IMR-90 (cell line): ENCODE measurements at regions not wholly inside any gene's neighbourhood (a gene's known extent, or its start where the extent isn't known, plus 50 kb on each side); places are given as distances from the start of the nearest gene placed in this dataset.

Source experiments
- ATAC-seq: fragments of 200-7000 bp; cut with Tn5 transposase; 2 replicates; pipeline ENCODE4 v1.9.1; 2020; ENCODE audit warnings: low read depth, mild to moderate bottlenecking, moderate library complexity
- BruUV-seq: library from RNA; stranded (reverse); fragments of 400-500 nt; replicated peaks from 2 replicates; lab custom pipeline; 2021; lab: Mats Ljungman, UMichigan
- CTCF ChIA-PET: fragments of 300-600 bp; formaldehyde crosslinking; extraction: SDS; loops from one replicate; lab custom pipeline; 2021; ENCODE audit warnings: antibody characterized with exemption; lab: Yijun Ruan, JAX
- POLR2A ChIA-PET: fragments of 300-600 bp; sonication (Branson Sonifier 250); formaldehyde crosslinking; loops from one replicate; lab custom pipeline; 2022; ENCODE audit warnings: antibody characterized with exemption; ENCODE audit not compliant: unreplicated experiment; lab: Charles Lee
- DNase-seq: peaks from one replicate; pipeline ENCODE4 v3.0.0; 2013
- H2AFZ ChIP-seq: replicated peaks from 2 replicates; pipeline ENCODE3; 2013; ENCODE audit warnings: low read length, mild to moderate bottlenecking; ENCODE audit not compliant: poor library complexity
- H2AK5ac ChIP-seq: 2 replicates; pipeline ENCODE4 v1.6.1; 2013; ENCODE audit warnings: low read depth, low read length, inconsistent platforms
- H2AK9ac ChIP-seq: replicated peaks from 2 replicates; pipeline ENCODE3; 2013; ENCODE audit warnings: mild to moderate bottlenecking, low read depth, low read length, moderate library complexity; ENCODE audit not compliant: poor library complexity
- H2BK120ac ChIP-seq: 2 replicates; pipeline ENCODE4 v1.6.1; 2013; ENCODE audit warnings: low read depth, low read length, inconsistent platforms
- H2BK15ac ChIP-seq: 3 replicates; pipeline ENCODE4 v1.6.1; 2013; ENCODE audit warnings: low read depth, low read length, inconsistent platforms
- H2BK20ac ChIP-seq: 2 replicates; pipeline ENCODE4 v1.6.1; 2013; ENCODE audit warnings: low read depth, mild to moderate bottlenecking, inconsistent platforms, low read length, moderate library complexity
- H2BK5ac ChIP-seq: 2 replicates; pipeline ENCODE4 v1.6.1; 2013; ENCODE audit warnings: mild to moderate bottlenecking, low read depth, low read length, inconsistent platforms; ENCODE audit not compliant: poor library complexity, severe bottlenecking
- H3K14ac ChIP-seq: replicated peaks from 2 replicates; pipeline ENCODE4 v1.6.1; 2013; ENCODE audit warnings: low read depth, low read length, inconsistent platforms
- H3K18ac ChIP-seq: 2 replicates; pipeline ENCODE4 v1.6.1; 2013; ENCODE audit warnings: low read depth, low read length, control low read depth
- H3K23ac ChIP-seq: 2 replicates; pipeline ENCODE4 v1.6.1; 2013; ENCODE audit warnings: low read depth, low read length, inconsistent platforms
- H3K27ac ChIP-seq: 2 replicates; pipeline ENCODE4 v1.5.1; 2013; ENCODE audit warnings: mild to moderate bottlenecking, control low read depth, low read length; ENCODE audit not compliant: insufficient read depth
- H3K27me3 ChIP-seq: 2 replicates; pipeline ENCODE4 v1.6.1; 2013; ENCODE audit warnings: low read length; ENCODE audit not compliant: control insufficient read depth, insufficient read depth
- H3K36me3 ChIP-seq: 2 replicates; pipeline ENCODE4 v1.6.1; 2013; ENCODE audit warnings: low read length, mixed read lengths; ENCODE audit not compliant: control insufficient read depth, insufficient read depth
- H3K4ac ChIP-seq: 2 replicates; pipeline ENCODE4 v1.6.1; 2013; ENCODE audit warnings: low read depth, low read length, inconsistent platforms
- H3K4me1 ChIP-seq: 2 replicates; pipeline ENCODE4 v1.6.1; 2013; ENCODE audit warnings: low read length, mixed read lengths; ENCODE audit not compliant: control insufficient read depth, insufficient read depth
- H3K4me2 ChIP-seq: 2 replicates; pipeline ENCODE4 v1.6.1; 2013; ENCODE audit warnings: low read depth, mild to moderate bottlenecking, control low read depth, low read length, moderate library complexity
- H3K4me3 ChIP-seq: 2 replicates; pipeline ENCODE4 v1.5.1; 2013; ENCODE audit warnings: low read depth, mild to moderate bottlenecking, control low read depth, low read length, moderate library complexity; ENCODE audit not compliant: insufficient read depth
- H3K56ac ChIP-seq: 2 replicates; pipeline ENCODE4 v1.6.1; 2013; ENCODE audit warnings: low read length, inconsistent platforms; ENCODE audit not compliant: insufficient read depth; ENCODE audit errors: extremely low read depth
- H3K79me1 ChIP-seq, 2 experiments: 2 replicates each; pipeline ENCODE4 v1.6.1; 2013; ENCODE audit warnings: low read length in 2 of 2, inconsistent platforms in 1 of 2, low read depth in 1 of 2
- H3K9ac ChIP-seq: 2 replicates; pipeline ENCODE4 v1.6.1; 2013; ENCODE audit warnings: low read depth, low read length, control low read depth
- H3K9me1 ChIP-seq: 2 replicates; pipeline ENCODE4 v1.6.1; 2013; ENCODE audit warnings: low read length, inconsistent platforms; ENCODE audit not compliant: insufficient read depth
- H3K9me3 ChIP-seq: 2 replicates; pipeline ENCODE4 v1.6.1; 2013; ENCODE audit warnings: low read length; ENCODE audit not compliant: control insufficient read depth, insufficient read depth
- H4K20me1 ChIP-seq: 2 replicates; pipeline ENCODE4 v1.6.1; 2013; ENCODE audit warnings: low read length, inconsistent platforms; ENCODE audit not compliant: insufficient read depth
- H4K5ac ChIP-seq: 2 replicates; pipeline ENCODE4 v1.6.1; 2013; ENCODE audit warnings: mild to moderate bottlenecking, low read depth, low read length, control low read depth
- H4K8ac ChIP-seq, 2 experiments: 2 replicates each; pipeline ENCODE4 v1.6.1; 2013; ENCODE audit warnings: low read depth in 2 of 2, low read length in 2 of 2, control low read depth in 1 of 2, inconsistent platforms in 1 of 2
- H4K91ac ChIP-seq: 2 replicates; pipeline ENCODE4 v1.6.1; 2013; ENCODE audit warnings: low read depth, low read length, inconsistent platforms; ENCODE audit not compliant: insufficient read depth
- BHLHE40 ChIP-seq: fragments of 150-350 bp; IDR thresholded peaks from 2 replicates; pipeline ENCODE4 v1.6.1; 2016; ENCODE audit warnings: mild to moderate bottlenecking, low read depth, low read length
- CEBPB ChIP-seq: IDR thresholded peaks from 2 replicates; pipeline ENCODE4 v1.6.1; 2012; ENCODE audit warnings: low read depth, low read length, improper control_type of control experiment
- CHD1 ChIP-seq: IDR thresholded peaks from 2 replicates; pipeline ENCODE4 v1.6.1; 2012; ENCODE audit warnings: low read depth, low read length, improper control_type of control experiment
- FOS ChIP-seq: fragments of 150-350 bp; IDR thresholded peaks from 2 replicates; pipeline ENCODE4 v1.6.1; 2016; ENCODE audit warnings: low read depth, low read length
- MAFK ChIP-seq: IDR thresholded peaks from 2 replicates; pipeline ENCODE4 v1.6.1; 2012; ENCODE audit warnings: low read depth, low read length, improper control_type of control experiment
- MAZ ChIP-seq: IDR thresholded peaks from 2 replicates; pipeline ENCODE4 v1.6.1; 2012; ENCODE audit warnings: low read depth, mild to moderate bottlenecking, low read length, improper control_type of control experiment, moderate library complexity, borderline replicate concordance
- MXI1 ChIP-seq: IDR thresholded peaks from 2 replicates; pipeline ENCODE4 v1.6.1; 2012; ENCODE audit warnings: low read depth, mild to moderate bottlenecking, low read length, moderate library complexity, borderline replicate concordance
- NFE2L2 ChIP-seq: fragments of 150-350 bp; IDR thresholded peaks from 2 replicates; pipeline ENCODE4 v1.6.1; 2016; ENCODE audit warnings: low read depth, mild to moderate bottlenecking, low read length
- POLR2A ChIP-seq: IDR thresholded peaks from 2 replicates; pipeline ENCODE4 v1.6.1; 2012; ENCODE audit warnings: mild to moderate bottlenecking, low read depth, low read length
- RAD21 ChIP-seq: IDR thresholded peaks from 2 replicates; pipeline ENCODE4 v1.6.1; 2012; ENCODE audit warnings: low read length, improper control_type of control experiment
- RCOR1 ChIP-seq: IDR thresholded peaks from 2 replicates; pipeline ENCODE4 v1.6.1; 2012; ENCODE audit warnings: mild to moderate bottlenecking, low read length, improper control_type of control experiment; ENCODE audit not compliant: insufficient replicate concordance
- RFX5 ChIP-seq: IDR thresholded peaks from 2 replicates; pipeline ENCODE4 v1.8.0; 2012; ENCODE audit warnings: low read depth, mild to moderate bottlenecking, low read length, moderate library complexity
- SMC3 ChIP-seq: fragments of 150-350 bp; IDR thresholded peaks from 2 replicates; pipeline ENCODE4 v1.6.1; 2016; ENCODE audit warnings: low read depth, mild to moderate bottlenecking, antibody characterized with exemption, low read length, moderate library complexity
- WGBS, 2 experiments: methylation state at CpG; one replicate each; pipeline versions ENCODE4 v1.1.5 to v1.1.7; 2013; ENCODE audit warnings: missing lambda C conversion rate in 2 of 2; ENCODE audit not compliant: insufficient read length in 1 of 2; ENCODE audit errors: extremely low coverage in 2 of 2; 5-methylcytosine and 5-hydroxymethylcytosine counted together
- dilution Hi-C: fragments of 300-500 bp; cut with HindIII; formaldehyde crosslinking; loops from one replicate; pipeline ENCODE4 v1.14.3; 2018; ENCODE audit warnings: low sequenced_read_pairs; ENCODE audit not compliant: unreplicated experiment
- in situ Hi-C: fragments of 300-500 bp; cut with MboI; formaldehyde crosslinking; loops from 3 replicates; pipeline ENCODE4 v1.14.3; 2019; ENCODE audit warnings: low sequenced_read_pairs, inconsistent platforms, mixed read lengths
- intact Hi-C: fragments of 100-400 bp; cut with micrococcal nuclease; formaldehyde crosslinking; loops from 2 replicates; pipeline ENCODE4 v1.10.0; 2022
- TF ChIP-seq, protein P1 (sequence below): fragments of 150-350 bp; IDR thresholded peaks from 2 replicates; pipeline ENCODE4 v1.6.1; 2017; ENCODE audit warnings: mild to moderate bottlenecking, antibody characterized with exemption, low read length, low read depth
- TF ChIP-seq, protein P2 (sequence below): fragments of 150-350 bp; IDR thresholded peaks from 2 replicates; pipeline ENCODE4 v1.6.1; 2016; ENCODE audit warnings: low read depth, mild to moderate bottlenecking, low read length, moderate library complexity, borderline replicate concordance
- TF ChIP-seq, protein P3 (sequence below): conservative IDR thresholded peaks from 2 replicates; pipeline ENCODE4 v1.5.1; 2012; ENCODE audit warnings: mild to moderate bottlenecking, low read depth, low read length, improper control_type of control experiment

DNA sequence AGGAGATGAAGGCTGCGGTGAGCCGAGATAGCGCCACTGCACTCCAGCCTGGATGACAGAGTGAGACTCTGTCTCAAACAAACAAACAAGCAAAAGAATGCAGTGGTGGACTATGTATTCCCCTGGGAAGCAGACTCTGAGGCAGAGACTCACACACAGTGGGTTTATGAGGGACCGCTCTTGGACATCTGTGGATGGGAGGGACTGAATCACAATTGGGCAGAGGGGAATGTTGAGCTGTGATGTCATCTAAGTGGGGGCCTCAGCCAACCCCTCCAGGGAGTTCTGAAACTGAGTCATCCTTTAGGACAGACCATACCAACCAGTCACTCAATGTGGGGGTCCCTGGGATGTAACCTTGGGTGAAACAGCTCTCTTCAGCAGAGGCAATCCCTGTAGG is 151.0 kb downstream of the SUDS3 start:
- H3K4me2 ChIP-seq = no peak overlapping the region
- DNase-seq = no peak
- H3K56ac ChIP-seq = no peak overlapping the region
- no peak overlapping the region for H2AK5ac ChIP-seq
- no peaks in the 10 kb centered on the region for H3K27me3 ChIP-seq
- no peak for ATAC-seq
- peaks cover 21% of the 10 kb centered on the region; the same call in 1 of the 2 replicates for H3K9me3 ChIP-seq
- H2AFZ ChIP-seq = no peak overlapping the region
- H2AK9ac ChIP-seq = no peak overlapping the region
- H3K14ac ChIP-seq = no peak overlapping the region
- in situ Hi-C loops = no loop called here
- H2BK20ac ChIP-seq = no peak overlapping the region
- CTCF ChIA-PET = no interaction called here
- H2BK5ac ChIP-seq = no peak overlapping the region
- POLR2A ChIA-PET = no interaction called here
- no peak overlapping the region for H3K27ac ChIP-seq
- no peak overlapping the region for H3K4me3 ChIP-seq
- no peak overlapping the region for H3K18ac ChIP-seq
- no peak overlapping the region for H3K4ac ChIP-seq
- no peak overlapping the region for H4K8ac ChIP-seq
- H4K20me1 ChIP-seq = no peaks in the 10 kb centered on the region
- no peak overlapping the region for H3K23ac ChIP-seq
- intact Hi-C loops = no loop called here
- dilution Hi-C loops = no loop called here
- H3K9me1 ChIP-seq = no peaks in the 10 kb centered on the region
- no peak overlapping the region for H2BK120ac ChIP-seq
- no peak overlapping the region for H2BK15ac ChIP-seq
- no peaks in the 10 kb centered on the region for H3K79me1 ChIP-seq
- no peaks in the 10 kb centered on the region for H3K36me3 ChIP-seq
- no TSS peak for BruUV-seq
- no peak overlapping the region for H4K5ac ChIP-seq
- H3K4me1 ChIP-seq = no peaks in the 10 kb centered on the region
- no peak overlapping the region for H4K91ac ChIP-seq
- TF ChIP-seq RFX5 = no peak
- no peak for TF ChIP-seq POLR2A
- TF ChIP-seq, protein P1, sequence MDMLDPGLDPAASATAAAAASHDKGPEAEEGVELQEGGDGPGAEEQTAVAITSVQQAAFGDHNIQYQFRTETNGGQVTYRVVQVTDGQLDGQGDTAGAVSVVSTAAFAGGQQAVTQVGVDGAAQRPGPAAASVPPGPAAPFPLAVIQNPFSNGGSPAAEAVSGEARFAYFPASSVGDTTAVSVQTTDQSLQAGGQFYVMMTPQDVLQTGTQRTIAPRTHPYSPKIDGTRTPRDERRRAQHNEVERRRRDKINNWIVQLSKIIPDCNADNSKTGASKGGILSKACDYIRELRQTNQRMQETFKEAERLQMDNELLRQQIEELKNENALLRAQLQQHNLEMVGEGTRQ = no peak
- TF ChIP-seq MAFK = no peak
- TF ChIP-seq CHD1 = no peak
- no peak for TF ChIP-seq SMC3
- TF ChIP-seq MXI1 = no peak
- TF ChIP-seq, protein P2, sequence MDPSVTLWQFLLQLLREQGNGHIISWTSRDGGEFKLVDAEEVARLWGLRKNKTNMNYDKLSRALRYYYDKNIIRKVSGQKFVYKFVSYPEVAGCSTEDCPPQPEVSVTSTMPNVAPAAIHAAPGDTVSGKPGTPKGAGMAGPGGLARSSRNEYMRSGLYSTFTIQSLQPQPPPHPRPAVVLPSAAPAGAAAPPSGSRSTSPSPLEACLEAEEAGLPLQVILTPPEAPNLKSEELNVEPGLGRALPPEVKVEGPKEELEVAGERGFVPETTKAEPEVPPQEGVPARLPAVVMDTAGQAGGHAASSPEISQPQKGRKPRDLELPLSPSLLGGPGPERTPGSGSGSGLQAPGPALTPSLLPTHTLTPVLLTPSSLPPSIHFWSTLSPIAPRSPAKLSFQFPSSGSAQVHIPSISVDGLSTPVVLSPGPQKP = no peak
- TF ChIP-seq, protein P3, sequence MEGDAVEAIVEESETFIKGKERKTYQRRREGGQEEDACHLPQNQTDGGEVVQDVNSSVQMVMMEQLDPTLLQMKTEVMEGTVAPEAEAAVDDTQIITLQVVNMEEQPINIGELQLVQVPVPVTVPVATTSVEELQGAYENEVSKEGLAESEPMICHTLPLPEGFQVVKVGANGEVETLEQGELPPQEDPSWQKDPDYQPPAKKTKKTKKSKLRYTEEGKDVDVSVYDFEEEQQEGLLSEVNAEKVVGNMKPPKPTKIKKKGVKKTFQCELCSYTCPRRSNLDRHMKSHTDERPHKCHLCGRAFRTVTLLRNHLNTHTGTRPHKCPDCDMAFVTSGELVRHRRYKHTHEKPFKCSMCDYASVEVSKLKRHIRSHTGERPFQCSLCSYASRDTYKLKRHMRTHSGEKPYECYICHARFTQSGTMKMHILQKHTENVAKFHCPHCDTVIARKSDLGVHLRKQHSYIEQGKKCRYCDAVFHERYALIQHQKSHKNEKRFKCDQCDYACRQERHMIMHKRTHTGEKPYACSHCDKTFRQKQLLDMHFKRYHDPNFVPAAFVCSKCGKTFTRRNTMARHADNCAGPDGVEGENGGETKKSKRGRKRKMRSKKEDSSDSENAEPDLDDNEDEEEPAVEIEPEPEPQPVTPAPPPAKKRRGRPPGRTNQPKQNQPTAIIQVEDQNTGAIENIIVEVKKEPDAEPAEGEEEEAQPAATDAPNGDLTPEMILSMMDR = no peak
- TF ChIP-seq RCOR1 = no peak
- TF ChIP-seq MAZ = no peak
- no peak for TF ChIP-seq NFE2L2
- TF ChIP-seq FOS = no peak
- no peak for TF ChIP-seq CEBPB
- no peak for TF ChIP-seq BHLHE40
- no peak for TF ChIP-seq RAD21
- WGBS, 2 experiments = no CpG with 5 or more reads among the region's 4 CpGs
- no peak overlapping the region for H3K9ac ChIP-seq
